ENCODE measurements at regions not wholly inside any gene's neighbourhood (a gene's known extent, or its start where the extent isn't known, plus 50 kb on each side); places are given as distances from the start of the nearest gene placed in this dataset.
A peak's percentile ranks its signal among the peaks of the same experiment; 100 is the strongest.

GRCh38 chr20:8079976-8080375 is 52.1 kb upstream of the PLCB1 start:
- intact Hi-C loops (cut with DNase I; ENCODE audit: low total_unique reads) = no loop called here
- H3K27ac ChIP-seq = no peak overlapping the region
- H3K36me3 ChIP-seq = no peaks in the 10 kb centered on the region
- no peak for DNase-seq (ENCODE audit: low spot score in 2 of 2)
- H3K27me3 ChIP-seq = no peaks in the 10 kb centered on the region
- TF ChIP-seq CTCF (IDR thresholded peaks at IDR 0.05) (no peak), POLR2AphosphoS5 (IDR thresholded peaks at IDR 0.05) (no peak), POLR2A (IDR thresholded peaks at IDR 0.05) (no peak)
- no peaks in the 10 kb centered on the region for H3K4me1 ChIP-seq
- no peaks in the 10 kb centered on the region for H3K9me3 ChIP-seq
- H3K4me3 ChIP-seq = no peak overlapping the region

- intact Hi-C loops (cut with DNase I; ENCODE audit: low total_unique reads) = no loop called here
- Histone ChIP-seq H3K4me1 (no peaks in the 10 kb centered on the region), H3K27ac (no peak overlapping the region), H3K27me3 (no peaks in the 10 kb centered on the region), H3K9me3 (no peaks in the 10 kb centered on the region), H3K4me3 (no peak overlapping the region), H3K36me3 (no peaks in the 10 kb centered on the region)
- no peak for DNase-seq (ENCODE audit: low spot score in 2 of 2)
- TF ChIP-seq POLR2AphosphoS5 (IDR thresholded peaks at IDR 0.05) = no peak
- TF ChIP-seq CTCF (IDR thresholded peaks at IDR 0.05) = peak in 1 of 3 donors; percentile 7
These were observed 50.0 kb upstream of the PLCB1 start for GRCh38 chr20:8082025-8082424.

Measured in breast epithelium (tissue), 4 donors.